ENCODE measurements at regions not wholly inside any gene's neighbourhood (a gene's known extent, or its start where the extent isn't known, plus 50 kb on each side); places are given as distances from the start of the nearest gene placed in this dataset.

GRCh38 chr2:226556050-226556449, 243.6 kb downstream of the IRS1 start:
- TF ChIP-seq CTCF (IDR thresholded peaks at IDR 0.05) (no peak), POLR2A (IDR thresholded peaks at IDR 0.05; ENCODE audit: low read depth) (no peak), EP300 (IDR thresholded peaks at IDR 0.05) (no peak), POLR2AphosphoS5 (IDR thresholded peaks at IDR 0.05) (no peak)

Data from esophagus muscularis mucosa (tissue), 4 donors.